ENCODE measurements at regions not wholly inside any gene's neighbourhood (a gene's known extent, or its start where the extent isn't known, plus 50 kb on each side); places are given as distances from the start of the nearest gene placed in this dataset.
"Not testable (repeated sequence)": the region's sequence is repeated elsewhere in the genome, so short reads cannot be mapped to it uniquely, and the experiment has no call there.

DNA sequence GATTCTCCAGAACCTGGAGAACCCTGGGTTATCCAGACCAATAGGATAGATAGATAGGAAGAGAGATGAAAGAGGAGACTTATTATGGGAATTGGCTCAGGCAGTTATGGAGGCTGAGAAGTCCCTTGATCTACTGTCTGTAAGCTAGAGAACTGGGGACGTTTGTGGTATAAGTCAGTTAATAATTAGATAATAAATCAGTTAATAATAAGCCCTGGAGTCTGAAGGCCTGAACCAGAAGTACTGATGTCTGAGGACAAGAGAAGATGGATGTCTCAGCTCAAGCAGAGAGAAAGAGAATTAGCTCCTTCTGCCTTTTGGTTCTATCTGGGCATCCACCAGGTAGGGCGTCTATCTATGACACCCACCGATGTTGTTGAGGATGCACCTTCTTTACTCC, 72.9 kb upstream of the SLC22A23 start:
- no peak for TF ChIP-seq POLR2A (IDR thresholded peaks at IDR 0.05)
- TF ChIP-seq EP300 (IDR thresholded peaks at IDR 0.05): no peak
- TF ChIP-seq, protein P1, sequence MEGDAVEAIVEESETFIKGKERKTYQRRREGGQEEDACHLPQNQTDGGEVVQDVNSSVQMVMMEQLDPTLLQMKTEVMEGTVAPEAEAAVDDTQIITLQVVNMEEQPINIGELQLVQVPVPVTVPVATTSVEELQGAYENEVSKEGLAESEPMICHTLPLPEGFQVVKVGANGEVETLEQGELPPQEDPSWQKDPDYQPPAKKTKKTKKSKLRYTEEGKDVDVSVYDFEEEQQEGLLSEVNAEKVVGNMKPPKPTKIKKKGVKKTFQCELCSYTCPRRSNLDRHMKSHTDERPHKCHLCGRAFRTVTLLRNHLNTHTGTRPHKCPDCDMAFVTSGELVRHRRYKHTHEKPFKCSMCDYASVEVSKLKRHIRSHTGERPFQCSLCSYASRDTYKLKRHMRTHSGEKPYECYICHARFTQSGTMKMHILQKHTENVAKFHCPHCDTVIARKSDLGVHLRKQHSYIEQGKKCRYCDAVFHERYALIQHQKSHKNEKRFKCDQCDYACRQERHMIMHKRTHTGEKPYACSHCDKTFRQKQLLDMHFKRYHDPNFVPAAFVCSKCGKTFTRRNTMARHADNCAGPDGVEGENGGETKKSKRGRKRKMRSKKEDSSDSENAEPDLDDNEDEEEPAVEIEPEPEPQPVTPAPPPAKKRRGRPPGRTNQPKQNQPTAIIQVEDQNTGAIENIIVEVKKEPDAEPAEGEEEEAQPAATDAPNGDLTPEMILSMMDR (IDR thresholded peaks at IDR 0.05): no peak
- Histone ChIP-seq H3K4me3 (no peak overlapping the region), H3K4me1 (no peaks in the 10 kb centered on the region), H3K27me3 (no peaks in the 10 kb centered on the region), H3K27ac (no peak overlapping the region), H3K9me3 (no peaks in the 10 kb centered on the region), H3K36me3 (no peaks in the 10 kb centered on the region)
- WGBS, 2 donors (ENCODE audit: low coverage in 1 of 2): 74 to 100% methylated on average over 2 to 3 of the region's 3 CpGs
- ATAC-seq: no peak

DNA sequence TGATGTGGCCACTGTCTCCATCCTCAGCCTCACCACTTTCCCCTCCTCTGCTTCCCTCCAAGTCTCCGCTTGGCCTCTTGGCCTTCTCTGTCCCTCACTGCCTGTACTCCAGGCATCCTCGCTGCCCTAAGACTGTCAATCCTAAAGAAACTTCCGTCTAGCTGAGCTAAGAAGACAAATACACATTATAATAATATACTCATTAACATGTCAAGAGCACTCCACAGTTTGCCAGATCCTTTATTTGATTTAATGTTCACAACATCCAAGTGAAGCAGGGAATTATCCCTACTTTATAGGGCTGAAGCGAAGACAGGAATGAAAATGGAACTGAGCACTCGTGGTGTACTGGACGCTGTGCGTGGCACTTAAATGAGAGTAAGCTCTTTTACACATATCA, 72.4 kb upstream of the SLC22A23 start:
- Histone ChIP-seq H3K9me3 (no peaks in the 10 kb centered on the region), H3K27me3 (no peaks in the 10 kb centered on the region), H3K4me1 (no peaks in the 10 kb centered on the region), H3K4me3 (no peak overlapping the region), H3K27ac (no peak overlapping the region), H3K36me3 (no peaks in the 10 kb centered on the region)
- TF ChIP-seq EP300 (IDR thresholded peaks at IDR 0.05) (no peak), POLR2AphosphoS5 (IDR thresholded peaks at IDR 0.05) (no peak), POLR2A (IDR thresholded peaks at IDR 0.05) (no peak)
- TF ChIP-seq, protein P1 (IDR thresholded peaks at IDR 0.05): no peak
- no peak for ATAC-seq
- 81 to 84% methylated on average over 6 to 7 of the region's 7 CpGs for WGBS, 2 donors (ENCODE audit: low coverage in 1 of 2)

DNA sequence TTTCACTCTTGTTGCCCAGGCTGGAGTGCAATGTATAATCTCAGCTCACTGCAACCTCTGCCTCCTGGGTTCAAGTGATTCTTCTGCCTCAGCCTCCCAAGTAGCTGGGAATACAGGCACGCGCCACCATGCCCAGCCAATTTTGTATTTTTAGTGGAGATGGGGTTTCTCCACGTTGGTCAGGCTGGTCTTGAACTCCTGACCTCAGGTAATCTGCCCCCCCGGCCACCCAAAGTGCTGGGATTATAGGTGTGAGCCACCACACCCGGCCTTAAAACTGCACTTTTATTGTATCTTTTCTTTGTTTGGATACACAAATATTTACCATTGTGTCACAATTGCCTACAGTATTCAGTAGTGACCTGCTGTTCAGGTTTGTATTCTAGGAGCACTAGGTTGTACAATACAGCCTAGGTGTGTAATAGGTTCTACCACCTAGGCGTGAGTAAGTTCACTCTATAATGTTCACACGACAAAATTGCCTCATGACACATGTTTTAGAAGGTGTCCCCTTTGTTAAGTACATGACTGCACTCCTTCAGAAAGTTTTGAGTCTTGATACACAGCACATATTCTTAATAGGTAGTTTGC, 71.3 kb upstream of the SLC22A23 start:
- H3K4me1 ChIP-seq, H3K27me3 ChIP-seq, H3K27ac ChIP-seq, H3K4me3 ChIP-seq, H3K36me3 ChIP-seq, H3K9me3 ChIP-seq, ATAC-seq: not testable (repeated sequence)
- WGBS, 2 donors (ENCODE audit: low coverage in 1 of 2): 89 to 90% methylated on average over 2 to 5 of the region's 7 CpGs

DNA sequence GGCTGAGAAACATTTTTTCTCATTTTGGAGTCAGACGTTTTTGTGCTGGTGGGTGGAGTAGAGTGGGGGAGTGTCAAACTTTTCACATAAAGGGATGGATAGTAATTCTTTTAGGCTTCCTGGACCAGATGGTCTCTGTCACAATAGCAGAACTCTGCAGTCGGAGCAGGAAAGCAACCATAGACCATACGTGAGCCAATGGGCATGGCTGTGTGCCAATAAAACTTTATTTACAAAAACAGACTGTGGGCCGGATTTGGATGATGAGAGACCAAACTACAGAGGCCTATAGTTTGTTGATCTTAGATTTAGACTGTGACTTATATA, 70.8 kb upstream of the SLC22A23 start:
- Histone ChIP-seq H3K4me1 (no peaks in the 10 kb centered on the region), H3K9me3 (no peaks in the 10 kb centered on the region), H3K27me3 (no peaks in the 10 kb centered on the region), H3K4me3 (no peak overlapping the region), H3K27ac (no peak overlapping the region), H3K36me3 (no peaks in the 10 kb centered on the region)
- ATAC-seq: no peak
- WGBS, 2 donors (ENCODE audit: low coverage in 1 of 2): 29 to 34% methylated on average over 3 to 4 of the region's 4 CpGs
- TF ChIP-seq EP300 (IDR thresholded peaks at IDR 0.05): no peak
- TF ChIP-seq, protein P1 (IDR thresholded peaks at IDR 0.05): no peak
- no peak for TF ChIP-seq POLR2A (IDR thresholded peaks at IDR 0.05)
- no peak for TF ChIP-seq POLR2AphosphoS5 (IDR thresholded peaks at IDR 0.05)

DNA sequence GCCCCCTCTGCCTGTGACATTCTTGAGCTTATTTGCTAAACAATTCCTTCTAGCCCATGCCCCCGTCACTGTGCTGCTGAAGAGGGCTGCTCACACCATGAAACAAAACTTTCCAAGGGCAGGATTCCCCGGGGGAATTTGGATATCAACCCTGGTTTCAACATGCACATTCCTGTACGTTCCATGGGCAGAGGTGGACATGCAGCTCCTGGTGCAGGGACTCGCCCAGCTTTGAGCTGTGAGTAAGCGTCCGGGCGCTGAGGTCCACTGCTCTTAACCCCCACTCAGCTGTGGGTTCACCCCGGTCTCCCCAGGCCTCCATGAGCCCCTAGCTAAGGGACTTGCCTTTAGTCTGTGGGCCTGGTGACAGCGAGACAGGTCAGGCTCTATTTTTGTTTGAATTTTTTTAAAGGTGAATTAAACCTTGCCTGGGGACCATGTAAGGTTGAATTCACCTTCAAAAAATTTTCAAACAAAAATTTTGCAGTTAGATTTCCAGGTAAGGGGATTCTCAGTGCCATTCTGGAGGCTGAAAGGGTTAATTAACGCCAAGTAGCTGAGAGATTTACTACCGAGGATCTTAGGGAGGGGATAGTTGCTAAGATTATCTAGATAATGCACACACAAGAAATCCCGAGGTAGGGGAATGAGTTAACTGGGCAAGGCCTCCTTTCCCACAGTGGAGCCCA, 70.3 kb upstream of the SLC22A23 start:
- H3K9me3 ChIP-seq: no peaks in the 10 kb centered on the region
- no peak overlapping the region for H3K4me3 ChIP-seq
- no peaks in the 10 kb centered on the region for H3K36me3 ChIP-seq
- WGBS, 2 donors (ENCODE audit: low coverage in 1 of 2): 65 to 76% methylated on average over 8 to 11 of the region's 12 CpGs
- no peaks in the 10 kb centered on the region for H3K27me3 ChIP-seq
- no peaks in the 10 kb centered on the region for H3K4me1 ChIP-seq
- TF ChIP-seq EP300 (IDR thresholded peaks at IDR 0.05) (no peak), POLR2AphosphoS5 (IDR thresholded peaks at IDR 0.05) (no peak), POLR2A (IDR thresholded peaks at IDR 0.05) (no peak)
- TF ChIP-seq, protein P1 (IDR thresholded peaks at IDR 0.05): no peak
- no peak overlapping the region for H3K27ac ChIP-seq
- no peak for ATAC-seq

All from gastroesophageal sphincter (tissue), 4 donors.